ENCODE measurements at regions not wholly inside any gene's neighbourhood (a gene's known extent, or its start where the extent isn't known, plus 50 kb on each side); places are given as distances from the start of the nearest gene placed in this dataset.

DNA sequence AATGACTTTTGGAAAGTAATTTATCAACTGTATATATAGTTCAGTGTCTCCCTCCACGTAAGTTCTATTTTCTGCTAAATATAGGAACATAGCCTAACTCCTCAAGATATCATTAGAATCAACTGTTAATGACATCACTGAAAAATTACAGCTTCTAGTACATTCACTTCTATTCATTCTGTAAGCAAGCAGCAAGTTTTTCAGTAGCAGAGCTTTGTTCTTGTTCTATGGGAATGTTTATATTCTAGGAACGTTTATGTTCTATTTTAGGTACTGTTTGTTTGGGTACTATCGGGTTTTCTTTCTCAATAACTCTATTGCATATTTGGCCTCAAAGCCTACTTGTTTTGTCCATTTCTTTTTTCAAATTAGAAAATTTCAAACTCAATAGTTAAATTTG lies 525.6 kb downstream of the EPHA7 start:
- H3K27ac ChIP-seq (ENCODE audit: insufficient read length, low read depth, low read length): no peak overlapping the region
- no peak overlapping the region for H4K91ac ChIP-seq (ENCODE audit: insufficient read length, low read depth, low read length)
- no peaks in the 10 kb centered on the region for H3K9me3 Mint-ChIP-seq

More for the DNA sequence above, 525.6 kb downstream of the EPHA7 start:
- Mint-ChIP-seq H3K4me1 (peaks cover 4 to 8% of the 10 kb centered on the region in 2 experiments), H3K4me3 (no peak overlapping the region), H3K27me3 (ENCODE audit: low read depth) (no peaks in the 10 kb centered on the region), H3K36me3 (ENCODE audit: insufficient read depth in 1 of 3, low read depth in 3 of 3) (no peaks in the 10 kb centered on the region), H3K27ac (no peak overlapping the region)
- Histone ChIP-seq H2AK5ac (ENCODE audit: insufficient read length, low read length) (no peak overlapping the region), H3K9me3 (ENCODE audit: control insufficient read depth, low read depth, low read length) (no peaks in the 10 kb centered on the region), H4K5ac (ENCODE audit: insufficient read length, low read depth, low read length) (no peak overlapping the region), H3K4ac (ENCODE audit: low read depth, low read length) (no peak overlapping the region), H3T11ph (ENCODE audit: low read length) (no peak overlapping the region), H3K23me2 (ENCODE audit: insufficient read length, low read depth, low read length, poor library complexity, severe bottlenecking) (no peaks in the 10 kb centered on the region), H4K20me1 (ENCODE audit: control insufficient read depth, insufficient read depth, insufficient read length) (no peaks in the 10 kb centered on the region), H2BK120ac (ENCODE audit: low read depth, low read length, poor library complexity, severe bottlenecking) (no peak overlapping the region), H2BK20ac (ENCODE audit: low read depth, low read length, poor library complexity, severe bottlenecking) (no peak overlapping the region), H2BK5ac (ENCODE audit: insufficient read length, low read length) (no peak overlapping the region), H3K14ac (ENCODE audit: insufficient read depth, low read length) (no peak overlapping the region), H3K23ac (ENCODE audit: insufficient read length, low read depth, low read length) (no peak overlapping the region), H3K4me1 (ENCODE audit: insufficient read depth, low read length) (no peaks in the 10 kb centered on the region), H2BK15ac (ENCODE audit: low read depth, low read length) (no peak overlapping the region), H3K18ac (ENCODE audit: insufficient read length, low read depth, low read length) (no peak overlapping the region), H2BK12ac (ENCODE audit: insufficient read length, low read depth, low read length) (no peak overlapping the region), H3K79me2 (ENCODE audit: insufficient read depth, low read length) (no peaks in the 10 kb centered on the region), H2AFZ (ENCODE audit: low read length) (no peak overlapping the region), H4K8ac (replicated peaks; ENCODE audit: insufficient read length, low read depth, low read length) (no peak overlapping the region), H3K56ac (ENCODE audit: insufficient read length, low read depth, low read length) (no peak overlapping the region), H3K27me3 (ENCODE audit: insufficient read depth, low read length) (no peaks in the 10 kb centered on the region), H3K4me2 (ENCODE audit: insufficient read depth, insufficient read length, low read length) (no peak overlapping the region), H3K9ac (ENCODE audit: extremely low read depth, insufficient read length, low read length) (no peak overlapping the region), H3K79me1 (ENCODE audit: insufficient read depth, low read depth, low read length, poor library complexity, severe bottlenecking) (no peaks in the 10 kb centered on the region)
- no CpG with 5 or more reads among the region's 3 CpGs for WGBS (ENCODE audit: extremely low coverage, insufficient read length, low lambda C conversion rate)
- DNase-seq: no peak
- TF ChIP-seq, protein P1, sequence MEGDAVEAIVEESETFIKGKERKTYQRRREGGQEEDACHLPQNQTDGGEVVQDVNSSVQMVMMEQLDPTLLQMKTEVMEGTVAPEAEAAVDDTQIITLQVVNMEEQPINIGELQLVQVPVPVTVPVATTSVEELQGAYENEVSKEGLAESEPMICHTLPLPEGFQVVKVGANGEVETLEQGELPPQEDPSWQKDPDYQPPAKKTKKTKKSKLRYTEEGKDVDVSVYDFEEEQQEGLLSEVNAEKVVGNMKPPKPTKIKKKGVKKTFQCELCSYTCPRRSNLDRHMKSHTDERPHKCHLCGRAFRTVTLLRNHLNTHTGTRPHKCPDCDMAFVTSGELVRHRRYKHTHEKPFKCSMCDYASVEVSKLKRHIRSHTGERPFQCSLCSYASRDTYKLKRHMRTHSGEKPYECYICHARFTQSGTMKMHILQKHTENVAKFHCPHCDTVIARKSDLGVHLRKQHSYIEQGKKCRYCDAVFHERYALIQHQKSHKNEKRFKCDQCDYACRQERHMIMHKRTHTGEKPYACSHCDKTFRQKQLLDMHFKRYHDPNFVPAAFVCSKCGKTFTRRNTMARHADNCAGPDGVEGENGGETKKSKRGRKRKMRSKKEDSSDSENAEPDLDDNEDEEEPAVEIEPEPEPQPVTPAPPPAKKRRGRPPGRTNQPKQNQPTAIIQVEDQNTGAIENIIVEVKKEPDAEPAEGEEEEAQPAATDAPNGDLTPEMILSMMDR (conservative IDR thresholded peaks at IDR 0.05): no peak

Data from H9 (cell line).